HCEC 1CT (cell line): ENCODE measurements at regions not wholly inside any gene's neighbourhood (a gene's known extent, or its start where the extent isn't known, plus 50 kb on each side); places are given as distances from the start of the nearest gene placed in this dataset.
"Not testable (repeated sequence)": the region's sequence is repeated elsewhere in the genome, so short reads cannot be mapped to it uniquely, and the experiment has no call there.

Source experiments
- DNase-seq: peaks from one replicate; pipeline ENCODE4 v3.0.0-alpha.2; 2017

GRCh38 chr20:56730003-56730402, 100.9 kb downstream of the TFAP2C start:
- no peak for DNase-seq

- DNase-seq: no peak
Measured at GRCh38 chr20:56730996-56731395, 101.9 kb downstream of the TFAP2C start.

- no peak for DNase-seq
Measured at GRCh38 chr20:56731476-56731875, 102.4 kb downstream of the TFAP2C start.

GRCh38 chr20:56733967-56734366, 104.9 kb downstream of the TFAP2C start:
- no peak for DNase-seq

GRCh38 chr20:56735084-56735642, 106.1 kb downstream of the TFAP2C start:
- DNase-seq: no peak

GRCh38 chr20:56736285-56736857, 107.3 kb downstream of the TFAP2C start:
- no peak for DNase-seq

- DNase-seq: not testable (repeated sequence)
Measured at GRCh38 chr20:56744325-56744821, 115.3 kb downstream of the TFAP2C start.

- DNase-seq: no peak
Measured at GRCh38 chr20:56748476-56749377, 119.6 kb downstream of the TFAP2C start.

GRCh38 chr20:56750430-56750829, 121.3 kb downstream of the TFAP2C start:
- no peak for DNase-seq

- DNase-seq: no peak
Measured at GRCh38 chr20:56752274-56752673, 123.2 kb downstream of the TFAP2C start.

- no peak for DNase-seq
Measured at GRCh38 chr20:56755201-56755600, 126.1 kb downstream of the TFAP2C start.

GRCh38 chr20:56756658-56757057, 127.6 kb downstream of the TFAP2C start:
- DNase-seq: not testable (repeated sequence)

- DNase-seq: no peak
Measured at GRCh38 chr20:56758706-56759105, 129.6 kb downstream of the TFAP2C start.

GRCh38 chr20:56759741-56760278, 130.7 kb downstream of the TFAP2C start:
- DNase-seq: no peak

GRCh38 chr20:56760610-56761009, 131.5 kb downstream of the TFAP2C start:
- no peak for DNase-seq

- DNase-seq: no peak
Measured at GRCh38 chr20:56761393-56761792, 132.3 kb downstream of the TFAP2C start.

GRCh38 chr20:56762401-56762800, 133.3 kb downstream of the TFAP2C start:
- DNase-seq: no peak

GRCh38 chr20:56762829-56763228, 133.7 kb downstream of the TFAP2C start:
- DNase-seq: no peak

GRCh38 chr20:56764671-56765070, 135.6 kb downstream of the TFAP2C start:
- DNase-seq: no peak

- DNase-seq: no peak
Measured at GRCh38 chr20:56765172-56766073, 136.3 kb downstream of the TFAP2C start.

GRCh38 chr20:56766528-56766927, 137.4 kb downstream of the TFAP2C start:
- DNase-seq: no peak

GRCh38 chr20:56769921-56770600, 141.0 kb downstream of the TFAP2C start:
- no peak for DNase-seq
